Fibroblast of mammary gland (primary cell): ENCODE measurements at regions not wholly inside any gene's neighbourhood (a gene's known extent, or its start where the extent isn't known, plus 50 kb on each side); places are given as distances from the start of the nearest gene placed in this dataset.

Source experiments
- DNase-seq: peaks from one replicate; pipeline ENCODE4 v3.0.0-alpha.2; 2010; ENCODE audit warnings: low read depth
- H3K4me3 ChIP-seq: 2 replicates; pipeline ENCODE4 v1.5.1; 2011; ENCODE audit warnings: low read depth, mild to moderate bottlenecking, low read length, moderate library complexity; ENCODE audit not compliant: control insufficient read depth
- TF ChIP-seq, protein P1 (sequence below): conservative IDR thresholded peaks from 2 replicates; pipeline ENCODE4 v1.5.1; 2011; ENCODE audit warnings: low read depth, low read length, inconsistent platforms; ENCODE audit not compliant: control insufficient read depth, insufficient read depth

DNA sequence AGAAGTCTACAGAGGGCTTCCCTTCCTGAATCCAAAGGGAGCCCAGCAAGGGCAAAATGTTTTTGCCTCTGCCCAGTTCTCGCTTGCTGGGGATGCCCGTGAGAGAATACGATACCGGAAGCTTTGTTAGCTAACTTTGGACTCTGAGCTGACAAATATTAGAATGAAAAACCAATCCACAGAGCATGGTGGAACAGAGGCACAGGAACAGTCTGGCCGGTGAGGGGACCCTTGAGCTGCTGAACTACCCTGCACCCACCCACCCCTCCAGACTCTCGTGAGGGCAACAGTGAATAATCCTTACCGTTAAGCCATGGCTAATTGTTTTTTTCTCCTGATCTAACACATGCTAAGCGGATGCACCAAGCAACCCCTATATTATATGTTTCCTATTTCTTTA is 76.3 kb upstream of the AKT3 start:
- DNase-seq: no peak
- H3K4me3 ChIP-seq: no peak overlapping the region
- TF ChIP-seq, protein P1, sequence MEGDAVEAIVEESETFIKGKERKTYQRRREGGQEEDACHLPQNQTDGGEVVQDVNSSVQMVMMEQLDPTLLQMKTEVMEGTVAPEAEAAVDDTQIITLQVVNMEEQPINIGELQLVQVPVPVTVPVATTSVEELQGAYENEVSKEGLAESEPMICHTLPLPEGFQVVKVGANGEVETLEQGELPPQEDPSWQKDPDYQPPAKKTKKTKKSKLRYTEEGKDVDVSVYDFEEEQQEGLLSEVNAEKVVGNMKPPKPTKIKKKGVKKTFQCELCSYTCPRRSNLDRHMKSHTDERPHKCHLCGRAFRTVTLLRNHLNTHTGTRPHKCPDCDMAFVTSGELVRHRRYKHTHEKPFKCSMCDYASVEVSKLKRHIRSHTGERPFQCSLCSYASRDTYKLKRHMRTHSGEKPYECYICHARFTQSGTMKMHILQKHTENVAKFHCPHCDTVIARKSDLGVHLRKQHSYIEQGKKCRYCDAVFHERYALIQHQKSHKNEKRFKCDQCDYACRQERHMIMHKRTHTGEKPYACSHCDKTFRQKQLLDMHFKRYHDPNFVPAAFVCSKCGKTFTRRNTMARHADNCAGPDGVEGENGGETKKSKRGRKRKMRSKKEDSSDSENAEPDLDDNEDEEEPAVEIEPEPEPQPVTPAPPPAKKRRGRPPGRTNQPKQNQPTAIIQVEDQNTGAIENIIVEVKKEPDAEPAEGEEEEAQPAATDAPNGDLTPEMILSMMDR: no peak

DNA sequence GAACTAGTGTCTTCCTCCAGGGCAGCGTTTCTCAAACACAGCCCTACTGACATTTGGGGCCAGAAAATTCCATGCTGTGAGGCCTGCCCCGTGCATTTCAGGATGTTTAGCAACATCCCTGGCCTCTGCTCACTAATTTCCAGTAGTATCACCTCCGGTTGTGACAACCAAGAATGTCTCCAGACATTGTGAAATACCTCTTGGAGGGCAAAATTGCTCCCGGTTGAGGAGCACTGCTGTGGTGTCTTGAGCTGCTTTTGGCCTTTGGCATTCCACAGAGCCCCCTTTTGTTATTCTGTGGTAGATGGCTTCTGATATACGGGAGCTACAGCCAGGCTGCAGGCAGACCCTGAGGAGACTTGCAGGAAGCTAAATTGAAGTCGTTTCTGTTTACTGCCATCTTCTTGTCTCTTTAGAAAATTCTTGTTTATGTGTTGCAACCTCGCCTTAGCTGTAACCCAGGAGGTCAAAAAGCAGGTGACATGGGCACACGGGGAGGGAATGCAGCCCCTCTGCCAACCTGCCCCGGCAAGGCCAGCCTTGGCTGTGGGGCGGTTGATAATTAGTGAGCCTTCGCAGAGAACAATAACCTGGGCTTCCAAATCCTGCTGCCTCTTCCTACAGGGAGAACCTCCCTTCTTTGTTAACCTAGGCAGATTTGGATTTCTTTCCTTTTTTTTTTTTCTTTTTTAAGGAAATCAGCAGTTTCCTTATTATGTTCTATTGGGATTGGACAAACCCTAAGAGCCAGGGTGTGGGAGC is 74.7 kb upstream of the AKT3 start:
- TF ChIP-seq, protein P1: no peak

DNA sequence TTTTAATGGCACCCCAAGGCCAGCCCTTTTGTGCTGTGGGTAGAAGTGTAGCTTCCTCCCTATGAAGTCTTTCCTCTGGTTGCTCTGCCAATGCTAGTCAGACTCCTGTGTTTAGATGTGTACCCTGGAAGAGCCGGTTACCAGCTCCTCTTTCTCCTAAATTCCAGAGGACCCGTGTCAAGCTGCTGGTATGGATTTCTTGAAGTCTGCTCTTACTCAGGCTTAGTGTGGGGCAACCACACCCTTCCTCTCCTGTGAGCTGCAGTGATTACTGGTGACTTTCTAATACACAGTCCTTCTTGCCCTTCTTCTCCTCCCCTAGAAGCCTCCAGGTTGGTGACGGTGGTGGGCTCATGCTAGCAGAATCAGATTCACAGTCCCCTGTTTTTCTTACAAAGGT is 74.1 kb upstream of the AKT3 start:
- peak; percentile 70 for DNase-seq
- TF ChIP-seq, protein P1: no peak
- H3K4me3 ChIP-seq: no peak overlapping the region

More for the DNA sequence above, 74.7 kb upstream of the AKT3 start:
- DNase-seq: peak; percentile 31
- no peak overlapping the region for H3K4me3 ChIP-seq

DNA sequence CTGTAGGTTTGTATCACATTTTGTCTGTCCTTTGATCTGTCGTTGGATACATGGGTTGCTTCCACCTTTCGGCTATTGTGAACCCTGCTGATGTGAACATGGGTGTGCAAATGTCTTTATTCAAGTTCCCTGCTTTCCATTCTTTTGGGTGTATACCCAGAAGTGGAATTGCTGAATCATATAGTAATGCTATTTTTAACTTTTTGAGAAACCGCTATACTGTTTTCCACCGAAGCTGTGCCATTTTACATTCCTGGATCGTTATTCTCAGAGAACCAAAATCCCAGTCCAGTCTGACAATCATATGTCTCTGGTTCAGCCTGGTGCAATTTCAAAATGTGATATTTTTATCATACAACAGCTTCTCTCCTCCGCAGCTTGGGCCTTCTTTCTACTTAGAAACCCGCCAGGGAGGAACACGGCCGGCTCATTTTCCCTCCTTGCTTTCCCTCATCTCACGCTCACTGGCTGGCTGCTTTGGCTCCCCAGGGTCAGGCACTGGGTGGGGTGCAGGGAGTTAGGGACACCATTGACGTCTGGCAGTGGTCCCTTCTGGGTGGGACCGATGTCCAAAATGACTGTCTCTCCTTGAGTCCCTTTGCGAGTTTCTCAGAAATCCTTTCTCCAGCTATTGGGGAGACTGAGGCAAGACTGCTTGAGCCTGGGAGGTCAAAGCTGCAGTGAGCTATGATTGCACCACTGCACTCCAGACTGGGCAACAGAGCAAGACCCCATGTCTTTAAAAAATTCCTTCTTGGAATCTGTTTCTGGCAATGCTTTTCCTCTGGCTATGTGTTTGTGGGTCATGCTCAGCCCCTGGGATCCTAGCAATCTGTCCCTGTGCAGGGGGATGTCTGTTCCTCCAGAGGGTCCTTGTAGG is 73.5 kb upstream of the AKT3 start:
- no peak for DNase-seq
- no peak overlapping the region for H3K4me3 ChIP-seq
- TF ChIP-seq, protein P1: no peak

DNA sequence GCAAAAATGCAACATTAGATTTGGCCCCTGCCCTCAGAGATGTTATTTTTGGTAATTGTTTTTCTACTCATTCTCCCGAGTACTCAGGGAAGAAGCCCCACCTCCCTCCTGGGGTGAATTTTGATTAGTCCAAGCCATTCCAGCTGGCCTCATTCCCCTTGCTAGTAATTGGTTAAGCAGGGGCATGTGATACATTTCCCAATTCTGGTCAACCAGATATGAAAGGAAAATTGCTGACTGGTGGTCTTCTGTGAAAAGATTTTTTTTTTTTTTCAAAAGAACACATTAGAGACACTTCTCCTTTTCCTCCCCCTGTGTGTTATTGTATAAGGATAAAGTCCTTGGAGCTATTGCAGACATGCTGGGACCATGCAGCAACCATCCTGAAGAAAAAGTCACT is 71.1 kb upstream of the AKT3 start:
- DNase-seq: no peak
- TF ChIP-seq, protein P1: no peak
- H3K4me3 ChIP-seq: no peak overlapping the region

DNA sequence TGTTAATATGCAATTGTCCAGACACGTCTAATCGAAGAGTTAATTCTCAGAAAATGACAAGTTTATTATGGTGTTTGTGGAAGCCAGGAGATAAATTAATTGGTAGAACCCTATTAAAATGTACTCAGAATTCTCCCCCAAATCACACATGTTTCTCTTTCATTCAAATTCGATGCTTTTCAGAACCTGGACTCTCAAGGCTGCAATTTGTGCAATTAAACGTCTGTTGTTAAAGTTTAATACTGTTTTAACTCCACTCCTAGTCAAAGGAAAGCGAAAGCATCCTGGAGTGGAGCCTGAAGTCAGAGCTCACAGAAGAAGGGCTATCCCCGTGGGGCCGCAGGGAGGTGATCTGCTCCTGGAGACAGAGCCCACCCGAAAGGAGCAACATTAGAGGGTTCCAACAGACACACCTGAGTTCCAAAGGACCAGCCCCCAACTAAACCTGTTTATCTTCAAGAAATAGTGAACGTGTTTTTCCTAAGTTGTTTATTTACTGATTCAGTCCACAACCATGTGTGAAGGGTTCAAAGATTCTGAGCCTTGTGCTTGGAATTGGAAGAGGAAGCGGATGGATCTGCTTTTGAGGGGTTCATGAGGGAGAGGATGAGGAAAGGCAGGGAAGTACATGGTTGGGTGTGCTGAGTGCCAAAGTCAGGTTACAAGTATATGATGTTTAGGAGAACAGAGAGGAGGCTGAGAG is 68.0 kb upstream of the AKT3 start:
- DNase-seq: peak; percentile 38
- peak overlapping the region; percentile 57 for H3K4me3 ChIP-seq
- TF ChIP-seq, protein P1: no peak
